ENCODE measurements at regions not wholly inside any gene's neighbourhood (a gene's known extent, or its start where the extent isn't known, plus 50 kb on each side); places are given as distances from the start of the nearest gene placed in this dataset.

- no peak for TF ChIP-seq NFAT5 (CRISPR knock-in tag; IDR thresholded peaks at IDR 0.05)
- no peak for TF ChIP-seq KMT2B (CRISPR knock-in tag; IDR thresholded peaks at IDR 0.05)
- no peak for TF ChIP-seq ZNF883 (CRISPR knock-in tag; IDR thresholded peaks at IDR 0.05; ENCODE audit: not compliant biosample characterization)
- no peak for TF ChIP-seq ZNF136 (CRISPR knock-in tag; IDR thresholded peaks at IDR 0.05; ENCODE audit: low read depth)
- TF ChIP-seq HNF1B (CRISPR knock-in tag; IDR thresholded peaks at IDR 0.05): no peak
Observed at GRCh38 chr10:64444564-64444963, 923.4 kb downstream of the REEP3 start (continued).

- H3K4me3 ChIP-seq (replicated peaks in 1 of 3; ENCODE audit: insufficient read depth in 1 of 3, low read depth in 2 of 3, low read length in 3 of 3): no peak overlapping the region
- FAIRE-seq: no peak
- no peak for ATAC-seq
- intact Hi-C loops (cut with micrococcal nuclease; ENCODE audit: unreplicated experiment): no loop called here
- ChIA-PET CTCF (ENCODE audit: low intra/inter-chr PET ratio, low total read pairs) (no interaction called here), POLR2A (no interaction called here)
- H3K27ac ChIP-seq (ENCODE audit: extremely low read length, insufficient read depth, low read length): no peak overlapping the region
- TF ChIP-seq ZNF709 (CRISPR knock-in tag; IDR thresholded peaks at IDR 0.05): no peak
- TF ChIP-seq RCOR2 (CRISPR knock-in tag; IDR thresholded peaks at IDR 0.05): no peak
- no peak for TF ChIP-seq SIN3B (IDR thresholded peaks at IDR 0.05; ENCODE audit: low read length)
- no peak for TF ChIP-seq ZNF569 (CRISPR knock-in tag; IDR thresholded peaks at IDR 0.05; ENCODE audit: borderline replicate concordance)
- TF ChIP-seq HMGXB3 (CRISPR knock-in tag; IDR thresholded peaks at IDR 0.05; ENCODE audit: borderline replicate concordance): no peak
- TF ChIP-seq REXO4 (CRISPR knock-in tag; IDR thresholded peaks at IDR 0.05; ENCODE audit: borderline replicate concordance): no peak
- no peak for TF ChIP-seq ZNF20 (CRISPR knock-in tag; IDR thresholded peaks at IDR 0.05)
- no peak for TF ChIP-seq ZNF746 (CRISPR knock-in tag; IDR thresholded peaks at IDR 0.05)
- no peak for TF ChIP-seq TEAD3 (CRISPR knock-in tag; optimal IDR thresholded peaks at IDR 0.05; ENCODE audit: borderline replicate concordance)
- no peaks in the 10 kb centered on the region for H3K79me2 ChIP-seq (ENCODE audit: insufficient read depth, low read length)
- in situ Hi-C loops (cut with HindIII; ENCODE audit: extremely low pct_ligation_motif_present, low pct_unique_long_range_greater_than_20kb): no loop called here
- H3K9me3 ChIP-seq (ENCODE audit: low read length): peaks cover 6% of the 10 kb centered on the region; the same call in 1 of the 2 replicates
- H4K20me1 ChIP-seq (ENCODE audit: insufficient read depth, low read length): no peaks in the 10 kb centered on the region
- no TSS peak for BruUV-seq (replicated peaks)
- H3K9ac ChIP-seq (ENCODE audit: insufficient read depth, low read depth, low read length): no peak overlapping the region
- DNase-seq (ENCODE audit: low spot score): no peak
- H3K4me1 ChIP-seq (ENCODE audit: insufficient read depth, low read length): no peaks in the 10 kb centered on the region
- H2AFZ ChIP-seq (ENCODE audit: low read length): no peak overlapping the region
- H3K36me3 ChIP-seq (replicated peaks in 1 of 2; ENCODE audit: control insufficient read depth in 1 of 2, insufficient read depth in 2 of 2, low read length in 2 of 2): no peaks in the 10 kb centered on the region
- H3K27me3 ChIP-seq (ENCODE audit: control insufficient read depth in 1 of 2, insufficient read depth in 2 of 2, low read length in 2 of 2): no peaks in the 10 kb centered on the region
- H3K4me2 ChIP-seq (ENCODE audit: low read depth, low read length): no peak overlapping the region
Observed at GRCh38 chr10:64449603-64450002, 928.4 kb downstream of the REEP3 start.

Measured in HepG2 (cell line).